Panc1 (cell line): ENCODE measurements at regions not wholly inside any gene's neighbourhood (a gene's known extent, or its start where the extent isn't known, plus 50 kb on each side); places are given as distances from the start of the nearest gene placed in this dataset.
A peak's percentile ranks its signal among the peaks of the same experiment; 100 is the strongest.

ENCODE experiments used
- ATAC-seq: fragments of 200-7000 bp; cut with Tn5 transposase; 2 replicates; pipeline ENCODE4 v1.9.1; 2020; ENCODE audit warnings: mild to moderate bottlenecking, moderate library complexity
- BruUV-seq: library from RNA; stranded (reverse); fragments of 400-500 nt; replicated peaks from 2 replicates; lab custom pipeline; 2021; lab: Mats Ljungman, UMichigan
- CTCF ChIA-PET: fragments of 300-600 bp; sonication (Branson Sonifier 250); formaldehyde crosslinking; loops from one replicate; lab custom pipeline; 2022; ENCODE audit warnings: antibody characterized with exemption; lab: Charles Lee
- POLR2A ChIA-PET: fragments of 300-600 bp; sonication (Branson Sonifier 250); formaldehyde crosslinking; loops from one replicate; lab custom pipeline; 2022; ENCODE audit warnings: antibody characterized with exemption; lab: Charles Lee
- DNase-seq: peaks from one replicate; pipeline ENCODE4 v3.0.0-alpha.2; 2010; ENCODE audit warnings: low read depth, low spot score
- H3K27ac ChIP-seq: 2 replicates; pipeline ENCODE4 v1.5.1; 2011; ENCODE audit warnings: mild to moderate bottlenecking, low read length, inconsistent platforms
- H3K27me3 ChIP-seq: fragments of 200-500 bp; sonication (Bioruptor generic); 2 replicates; pipeline ENCODE4 v1.6.0; 2014; ENCODE audit warnings: low read length, inconsistent platforms; ENCODE audit not compliant: control insufficient read depth, insufficient read depth
- H3K36me3 ChIP-seq: fragments of 200-500 bp; sonication (Bioruptor generic); 2 replicates; pipeline ENCODE4 v1.5.1; 2014; ENCODE audit warnings: inconsistent platforms, mild to moderate bottlenecking, low read length, moderate library complexity; ENCODE audit not compliant: control insufficient read depth, insufficient read depth
- H3K4me1 ChIP-seq: 2 replicates; pipeline ENCODE4 v1.5.1; 2011; ENCODE audit warnings: inconsistent platforms, mild to moderate bottlenecking, low read length, moderate library complexity; ENCODE audit not compliant: control insufficient read depth, insufficient read depth
- H3K4me3 ChIP-seq, 2 experiments: 2 replicates each; pipeline ENCODE4 v1.5.1; 2011 to 2012; ENCODE audit warnings: low read depth in 2 of 2, low read length in 2 of 2, mild to moderate bottlenecking in 2 of 2, inconsistent platforms in 1 of 2, moderate library complexity in 1 of 2
- H3K9me3 ChIP-seq: fragments of 200-500 bp; sonication (Bioruptor generic); 2 replicates; pipeline ENCODE4 v1.5.1; 2014; ENCODE audit warnings: low read depth, mild to moderate bottlenecking, inconsistent platforms, low read length, moderate library complexity; ENCODE audit not compliant: control insufficient read depth, insufficient read depth
- POLR2AphosphoS5 ChIP-seq: IDR thresholded peaks from 2 replicates; pipeline ENCODE4 v1.6.1; 2012; ENCODE audit warnings: mild to moderate bottlenecking, low read depth, low read length, moderate library complexity
- SIN3A ChIP-seq: IDR thresholded peaks from 2 replicates; pipeline ENCODE4 v1.6.1; 2012; ENCODE audit warnings: low read depth, mild to moderate bottlenecking, low read length, moderate library complexity, borderline replicate concordance; ENCODE audit not compliant: insufficient read depth
- TCF7L2 ChIP-seq: IDR thresholded peaks from 2 replicates; pipeline ENCODE4 v1.6.1; 2011; ENCODE audit warnings: mild to moderate bottlenecking, low read depth, low read length, inconsistent platforms
- in situ Hi-C: cut with HindIII; loops from 2 replicates; pipeline ENCODE4 v1.10.0; 2016; ENCODE audit warnings: low sequenced_read_pairs, low pct_unique_long_range_greater_than_20kb
- intact Hi-C: fragments of 100-400 bp; cut with micrococcal nuclease; formaldehyde crosslinking; loops from one replicate; pipeline ENCODE4 v1.10.0; 2022; ENCODE audit not compliant: unreplicated experiment
- TF ChIP-seq, protein P1 (sequence below): fragments of 450-650 bp; IDR thresholded peaks from 2 replicates; pipeline ENCODE4 v1.5.1; 2017; ENCODE audit warnings: mild to moderate bottlenecking
- TF ChIP-seq, protein P2 (sequence below), 2 experiments: IDR thresholded peaks; 2 replicates each; pipeline ENCODE4 v1.6.1; 2011 to 2012; ENCODE audit warnings: low read depth in 2 of 2, control low read depth in 1 of 2, low read length in 1 of 2, mild to moderate bottlenecking in 1 of 2, moderate library complexity in 1 of 2; ENCODE audit not compliant: insufficient read depth in 1 of 2

DNA sequence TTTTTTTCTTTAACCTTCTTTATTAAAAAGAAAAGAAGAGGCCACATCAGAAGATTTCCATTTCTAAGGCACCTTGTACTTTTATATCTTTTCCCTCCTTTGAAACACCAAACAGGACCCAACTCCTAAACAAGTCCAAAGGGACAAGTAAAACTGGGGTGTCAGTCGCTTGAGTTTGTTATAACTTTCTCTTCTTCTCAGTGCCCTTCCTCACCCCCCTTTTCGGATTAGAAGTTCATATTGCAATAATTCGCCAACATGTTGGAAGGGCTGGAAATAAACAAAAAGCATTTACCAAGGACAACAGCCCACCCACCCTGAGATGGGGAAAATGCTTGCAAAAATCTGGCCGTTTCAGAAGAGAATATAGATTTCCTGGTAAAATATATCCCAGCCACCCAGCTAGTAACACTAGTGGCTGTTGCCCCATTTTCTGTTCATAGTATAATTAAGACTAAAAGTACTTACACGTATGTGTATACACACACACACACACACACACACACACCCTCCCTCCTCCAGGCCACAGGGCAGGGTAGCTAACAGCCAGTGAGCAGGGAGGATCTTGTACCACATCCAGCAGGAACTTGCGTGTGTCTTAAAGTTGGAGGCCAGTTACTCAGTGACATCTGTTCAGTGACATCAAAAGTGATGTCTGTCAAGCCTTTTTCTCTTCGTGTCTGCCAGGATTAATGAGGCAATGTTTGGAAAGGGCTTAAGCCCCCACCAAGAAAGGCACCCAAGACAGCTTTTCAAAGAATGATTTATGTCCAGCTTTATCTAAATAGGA lies 149.1 kb upstream of the KLF4 start:
- Histone ChIP-seq H3K4me1 (no peaks in the 10 kb centered on the region), H3K9me3 (no peaks in the 10 kb centered on the region), H3K36me3 (no peaks in the 10 kb centered on the region), H3K27ac (no peak overlapping the region), H3K4me3 (peak overlapping the region; percentile 0 to 46; a peak in 3 of 4 replicates), H3K27me3 (no peaks in the 10 kb centered on the region)
- intact Hi-C loops (no loop called here), in situ Hi-C loops (no loop called here)
- ChIA-PET CTCF (no interaction called here), POLR2A (interaction anchor here (0.6 to 0.7 kb wide), 2 partner anchors 12 to 214 kb away, joined by 3 read pairs; no protein-coding TSS in a partner anchor)
- TF ChIP-seq, protein P1, sequence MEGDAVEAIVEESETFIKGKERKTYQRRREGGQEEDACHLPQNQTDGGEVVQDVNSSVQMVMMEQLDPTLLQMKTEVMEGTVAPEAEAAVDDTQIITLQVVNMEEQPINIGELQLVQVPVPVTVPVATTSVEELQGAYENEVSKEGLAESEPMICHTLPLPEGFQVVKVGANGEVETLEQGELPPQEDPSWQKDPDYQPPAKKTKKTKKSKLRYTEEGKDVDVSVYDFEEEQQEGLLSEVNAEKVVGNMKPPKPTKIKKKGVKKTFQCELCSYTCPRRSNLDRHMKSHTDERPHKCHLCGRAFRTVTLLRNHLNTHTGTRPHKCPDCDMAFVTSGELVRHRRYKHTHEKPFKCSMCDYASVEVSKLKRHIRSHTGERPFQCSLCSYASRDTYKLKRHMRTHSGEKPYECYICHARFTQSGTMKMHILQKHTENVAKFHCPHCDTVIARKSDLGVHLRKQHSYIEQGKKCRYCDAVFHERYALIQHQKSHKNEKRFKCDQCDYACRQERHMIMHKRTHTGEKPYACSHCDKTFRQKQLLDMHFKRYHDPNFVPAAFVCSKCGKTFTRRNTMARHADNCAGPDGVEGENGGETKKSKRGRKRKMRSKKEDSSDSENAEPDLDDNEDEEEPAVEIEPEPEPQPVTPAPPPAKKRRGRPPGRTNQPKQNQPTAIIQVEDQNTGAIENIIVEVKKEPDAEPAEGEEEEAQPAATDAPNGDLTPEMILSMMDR: no peak
- TF ChIP-seq TCF7L2: no peak
- BruUV-seq: no TSS peak
- no peak for DNase-seq
- no peak for ATAC-seq

DNA sequence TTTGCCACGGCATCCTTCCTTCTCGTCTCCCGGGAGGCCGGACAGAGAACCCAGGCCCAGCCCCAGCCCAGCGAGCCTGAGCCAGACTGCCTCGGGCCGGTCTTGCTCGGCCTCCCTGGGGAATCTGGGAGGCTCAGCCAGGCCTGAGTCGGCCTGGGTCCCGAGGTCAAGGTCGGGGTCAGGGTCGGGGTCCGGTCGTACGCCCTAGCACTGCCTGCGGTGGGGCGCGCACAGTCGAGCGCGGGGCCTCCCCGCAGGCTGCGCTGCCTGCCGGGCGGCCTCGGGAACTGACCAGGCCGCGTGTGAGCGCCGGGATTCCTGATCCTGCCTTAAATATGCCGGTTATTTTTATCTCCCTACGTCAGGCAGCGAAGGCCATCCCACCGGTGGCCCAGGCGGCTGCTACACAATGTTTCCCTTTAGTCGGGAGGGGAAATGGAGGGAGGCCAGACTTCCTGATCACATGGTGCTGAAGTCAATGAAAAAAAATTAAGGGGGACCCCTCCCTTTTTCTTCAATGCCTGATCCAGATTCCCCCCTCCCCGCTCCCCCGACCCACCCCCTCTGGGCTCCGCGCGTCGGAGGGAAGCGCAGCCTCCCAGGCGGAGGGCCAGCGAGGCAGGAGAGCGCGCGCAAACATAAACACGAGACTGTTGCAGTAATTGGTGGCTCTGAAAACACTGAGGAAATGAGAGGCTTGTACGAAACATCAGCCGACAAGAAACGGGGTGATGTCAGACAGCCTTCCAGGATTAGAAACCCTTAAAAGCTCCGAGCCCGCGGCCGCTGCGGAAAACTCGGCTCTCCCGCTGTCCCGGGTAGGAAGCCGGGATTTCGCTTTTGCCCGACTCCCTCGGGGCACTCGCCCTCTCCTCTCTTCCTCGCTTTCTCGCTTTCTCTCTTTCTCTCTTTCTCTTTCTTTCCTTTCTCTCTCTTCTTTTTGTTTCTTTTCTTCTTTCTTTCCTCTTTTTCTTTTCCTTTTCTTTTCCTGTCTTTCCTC lies 148.2 kb upstream of the KLF4 start:
- in situ Hi-C loops: no loop called here
- H3K4me3 ChIP-seq: peak overlapping the region; percentile 46 to 64
- TF ChIP-seq SIN3A: no peak
- no peak for TF ChIP-seq POLR2AphosphoS5
- TF ChIP-seq TCF7L2: no peak
- TF ChIP-seq, protein P2, sequence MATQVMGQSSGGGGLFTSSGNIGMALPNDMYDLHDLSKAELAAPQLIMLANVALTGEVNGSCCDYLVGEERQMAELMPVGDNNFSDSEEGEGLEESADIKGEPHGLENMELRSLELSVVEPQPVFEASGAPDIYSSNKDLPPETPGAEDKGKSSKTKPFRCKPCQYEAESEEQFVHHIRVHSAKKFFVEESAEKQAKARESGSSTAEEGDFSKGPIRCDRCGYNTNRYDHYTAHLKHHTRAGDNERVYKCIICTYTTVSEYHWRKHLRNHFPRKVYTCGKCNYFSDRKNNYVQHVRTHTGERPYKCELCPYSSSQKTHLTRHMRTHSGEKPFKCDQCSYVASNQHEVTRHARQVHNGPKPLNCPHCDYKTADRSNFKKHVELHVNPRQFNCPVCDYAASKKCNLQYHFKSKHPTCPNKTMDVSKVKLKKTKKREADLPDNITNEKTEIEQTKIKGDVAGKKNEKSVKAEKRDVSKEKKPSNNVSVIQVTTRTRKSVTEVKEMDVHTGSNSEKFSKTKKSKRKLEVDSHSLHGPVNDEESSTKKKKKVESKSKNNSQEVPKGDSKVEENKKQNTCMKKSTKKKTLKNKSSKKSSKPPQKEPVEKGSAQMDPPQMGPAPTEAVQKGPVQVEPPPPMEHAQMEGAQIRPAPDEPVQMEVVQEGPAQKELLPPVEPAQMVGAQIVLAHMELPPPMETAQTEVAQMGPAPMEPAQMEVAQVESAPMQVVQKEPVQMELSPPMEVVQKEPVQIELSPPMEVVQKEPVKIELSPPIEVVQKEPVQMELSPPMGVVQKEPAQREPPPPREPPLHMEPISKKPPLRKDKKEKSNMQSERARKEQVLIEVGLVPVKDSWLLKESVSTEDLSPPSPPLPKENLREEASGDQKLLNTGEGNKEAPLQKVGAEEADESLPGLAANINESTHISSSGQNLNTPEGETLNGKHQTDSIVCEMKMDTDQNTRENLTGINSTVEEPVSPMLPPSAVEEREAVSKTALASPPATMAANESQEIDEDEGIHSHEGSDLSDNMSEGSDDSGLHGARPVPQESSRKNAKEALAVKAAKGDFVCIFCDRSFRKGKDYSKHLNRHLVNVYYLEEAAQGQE (IDR thresholded peaks at IDR 0.05; ENCODE audit: insufficient read depth in 1 of 2, low read depth in 2 of 2, low read length in 1 of 2): no peak
- TF ChIP-seq, protein P1: no peak
- no peaks in the 10 kb centered on the region for H3K4me1 ChIP-seq
- no TSS peak for BruUV-seq
- ATAC-seq (peak; percentile 85), DNase-seq (no peak)
- POLR2A ChIA-PET: interaction anchor here (0.6 kb wide), 1 partner anchor 13 kb away, joined by 3 read pairs; no protein-coding TSS in a partner anchor
- CTCF ChIA-PET: no interaction called here
- no peaks in the 10 kb centered on the region for H3K9me3 ChIP-seq
- intact Hi-C loops: no loop called here
- no peaks in the 10 kb centered on the region for H3K27me3 ChIP-seq
- H3K27ac ChIP-seq: no peak overlapping the region
- no peaks in the 10 kb centered on the region for H3K36me3 ChIP-seq
